Tibial nerve (tissue), 4 donors: ENCODE measurements at regions not wholly inside any gene's neighbourhood (a gene's known extent, or its start where the extent isn't known, plus 50 kb on each side); places are given as distances from the start of the nearest gene placed in this dataset.

Experiments used
- DNase-seq, 2 donors: peaks; one replicate each; pipeline ENCODE4 v3.0.0-alpha.2; 2019; ENCODE audit warnings: low spot score in 2 of 2
- H3K27ac ChIP-seq, 4 donors: fragments of 200-600 bp; sonication (generic) in 3 of 4; one replicate each; pipeline ENCODE4 v1.5.1; 2017 to 2019; ENCODE audit warnings: mild to moderate bottlenecking in 1 of 4
- H3K27me3 ChIP-seq, 2 donors: fragments of 200-600 bp; sonication (generic) in 1 of 2; one replicate each; pipeline versions ENCODE4 v1.5.1 to v1.6.0; 2017 to 2019
- H3K36me3 ChIP-seq, 3 donors: fragments of 200-600 bp; sonication (generic); one replicate each; pipeline ENCODE4 v1.5.1; 2018 to 2019
- H3K4me1 ChIP-seq, 4 donors: fragments of 200-600 bp; sonication (generic) in 3 of 4; one replicate each; pipeline ENCODE4 v1.5.1; 2017 to 2019
- H3K4me3 ChIP-seq, 4 donors: fragments of 200-600 bp; sonication (generic) in 3 of 4; one replicate each; pipeline ENCODE4 v1.5.1; 2017 to 2019; ENCODE audit warnings: mild to moderate bottlenecking in 1 of 4, moderate library complexity in 1 of 4
- H3K9me3 ChIP-seq, 4 donors: fragments of 200-600 bp; sonication (generic) in 3 of 4; one replicate each; pipeline ENCODE4 v1.5.1; 2017 to 2019
- CTCF ChIP-seq, 5 experiments: fragments of 200-600 bp in 3 of 5; fragments of 450-650 bp in 2 of 5; sonication (generic) in 3 of 5; IDR thresholded peaks; one replicate each; pipeline ENCODE4 v1.5.1; 2016 to 2019; ENCODE audit warnings: antibody characterized with exemption in 5 of 5, mild to moderate bottlenecking in 3 of 5, moderate library complexity in 2 of 5
- EP300 ChIP-seq, 2 donors: sonication (generic); formaldehyde crosslinking; IDR thresholded peaks; one replicate each; pipeline ENCODE4 v1.6.1; 2017; ENCODE audit warnings: antibody characterized with exemption in 2 of 2, mild to moderate bottlenecking in 1 of 2
- POLR2A ChIP-seq, 2 donors: fragments of 450-650 bp; IDR thresholded peaks; one replicate each; pipeline ENCODE4 v1.6.1; 2017; ENCODE audit warnings: antibody characterized with exemption in 2 of 2, mild to moderate bottlenecking in 2 of 2, moderate library complexity in 2 of 2
- WGBS, 2 donors: methylation state at CpG; one replicate each; pipeline ENCODE4 v1.1.5; 2018; 5-methylcytosine and 5-hydroxymethylcytosine counted together

GRCh38 chr15:62932436-62932835 is 110.1 kb upstream of the TPM1 start:
- H3K36me3 ChIP-seq: no peaks in the 10 kb centered on the region
- H3K4me3 ChIP-seq: no peak overlapping the region
- H3K27me3 ChIP-seq: no peaks in the 10 kb centered on the region
- WGBS, 2 donors: 38 to 85% methylated on average over 1 of the region's 1 CpG
- peaks cover 0 to 6% (median 0%) of the 10 kb centered on the region in 4 donors for H3K4me1 ChIP-seq
- TF ChIP-seq EP300 (IDR thresholded peaks at IDR 0.05) (no peak), POLR2A (IDR thresholded peaks at IDR 0.05) (no peak), CTCF (IDR thresholded peaks at IDR 0.05) (no peak)
- no peaks in the 10 kb centered on the region for H3K9me3 ChIP-seq
- no peak overlapping the region for H3K27ac ChIP-seq
- no peak for DNase-seq

- Histone ChIP-seq H3K9me3 (no peaks in the 10 kb centered on the region), H3K27ac (no peak overlapping the region), H3K4me1 (peaks cover 0 to 6% (median 0%) of the 10 kb centered on the region in 4 donors), H3K36me3 (no peaks in the 10 kb centered on the region), H3K27me3 (no peaks in the 10 kb centered on the region), H3K4me3 (no peak overlapping the region)
- no peak for DNase-seq
- WGBS, 2 donors: 56% methylated on average over 2 of the region's 2 CpGs
- TF ChIP-seq POLR2A (IDR thresholded peaks at IDR 0.05) (no peak), EP300 (IDR thresholded peaks at IDR 0.05) (no peak), CTCF (IDR thresholded peaks at IDR 0.05) (no peak)
These were observed 109.2 kb upstream of the TPM1 start for GRCh38 chr15:62933386-62933785.

DNA sequence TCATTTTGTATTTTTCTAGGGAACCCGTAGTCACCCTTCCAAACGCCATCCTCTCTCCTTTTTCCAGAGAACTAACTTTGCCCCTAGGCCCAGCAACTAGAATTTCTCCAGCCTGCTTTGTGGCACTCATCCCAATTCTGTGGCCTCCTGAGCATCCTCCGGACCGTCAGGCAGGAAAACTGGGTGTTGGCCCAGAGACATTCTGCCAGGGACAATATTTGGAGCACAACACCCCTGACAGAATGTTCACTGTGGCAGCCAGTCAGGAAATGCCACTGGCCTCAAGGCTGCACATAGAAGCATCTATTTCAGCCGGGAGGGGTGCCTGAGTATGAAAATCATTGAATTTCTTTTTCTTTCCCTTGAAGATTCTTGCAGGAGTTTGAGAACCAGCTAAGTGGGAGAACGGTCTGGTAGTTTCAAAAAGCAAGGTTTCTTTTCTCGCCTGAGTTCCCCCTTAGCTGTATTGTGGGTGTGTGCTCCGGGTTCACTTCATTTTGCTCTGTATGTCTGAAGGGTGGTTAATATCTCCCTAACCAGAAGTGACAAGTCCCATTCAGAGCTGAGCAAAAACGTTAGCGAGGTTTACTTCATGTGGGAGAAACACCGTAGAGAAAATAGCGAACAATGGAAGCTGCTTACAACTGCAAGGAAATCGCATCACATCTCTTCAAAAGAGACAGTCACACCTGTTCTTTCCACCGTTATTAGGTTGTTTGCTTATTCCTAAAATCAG is 108.1 kb upstream of the TPM1 start:
- Histone ChIP-seq H3K9me3 (no peaks in the 10 kb centered on the region), H3K4me1 (peaks cover 0 to 7% (median 0%) of the 10 kb centered on the region in 4 donors), H3K27ac (no peak overlapping the region), H3K27me3 (no peaks in the 10 kb centered on the region), H3K4me3 (no peak overlapping the region), H3K36me3 (no peaks in the 10 kb centered on the region)
- no peak for DNase-seq
- TF ChIP-seq CTCF (IDR thresholded peaks at IDR 0.05) (no peak), POLR2A (IDR thresholded peaks at IDR 0.05) (no peak), EP300 (IDR thresholded peaks at IDR 0.05) (no peak)
- 77 to 82% methylated on average over 14 of the region's 14 CpGs for WGBS, 2 donors

DNA sequence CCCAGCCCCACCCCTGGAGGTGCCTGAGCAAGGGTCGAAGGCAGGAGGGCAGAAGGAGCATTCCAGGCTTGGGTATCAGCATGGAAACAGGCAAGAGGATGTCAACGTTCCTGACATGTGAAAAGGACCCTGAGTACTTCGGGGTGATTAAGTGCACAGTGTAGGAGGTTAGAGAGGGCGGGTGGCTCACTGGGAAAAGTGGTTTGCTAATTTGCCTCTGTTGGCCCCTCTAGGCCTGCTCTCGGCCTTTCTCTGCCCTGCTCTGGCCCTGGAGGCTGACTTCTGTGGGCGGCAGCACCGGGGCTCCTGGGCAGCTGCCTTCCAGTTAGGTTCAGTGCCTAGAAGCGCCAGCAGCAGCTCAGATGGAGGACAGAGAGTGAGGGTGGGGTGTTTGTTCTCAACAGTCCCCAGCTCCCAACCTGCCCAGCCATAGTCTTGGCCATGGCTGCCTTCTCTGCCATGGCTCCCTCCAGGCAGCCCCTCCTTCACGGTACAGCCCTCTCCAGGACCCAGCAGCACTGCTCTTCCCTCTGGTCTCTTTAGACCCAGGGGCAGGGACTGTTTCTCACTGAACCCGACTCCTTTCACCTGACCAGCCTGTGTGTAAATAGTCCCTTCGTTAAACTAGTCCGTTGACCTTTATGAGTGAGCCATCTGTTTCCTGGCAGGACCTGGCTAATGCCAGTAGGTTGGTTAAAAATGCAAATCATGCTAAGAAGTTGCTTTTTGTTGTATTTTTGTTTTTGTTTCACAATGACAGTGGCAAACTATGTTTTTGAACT is 107.1 kb upstream of the TPM1 start:
- no peak for DNase-seq
- Histone ChIP-seq H3K4me1 (peaks cover 0 to 18% (median 6%) of the 10 kb centered on the region in 4 donors), H3K9me3 (no peaks in the 10 kb centered on the region), H3K36me3 (no peaks in the 10 kb centered on the region), H3K27me3 (no peaks in the 10 kb centered on the region), H3K27ac (no peak overlapping the region), H3K4me3 (no peak overlapping the region)
- TF ChIP-seq POLR2A (IDR thresholded peaks at IDR 0.05): no peak
- no peak for TF ChIP-seq EP300 (IDR thresholded peaks at IDR 0.05)
- no peak for TF ChIP-seq CTCF (IDR thresholded peaks at IDR 0.05)
- 60 to 64% methylated on average over 12 of the region's 12 CpGs for WGBS, 2 donors

DNA sequence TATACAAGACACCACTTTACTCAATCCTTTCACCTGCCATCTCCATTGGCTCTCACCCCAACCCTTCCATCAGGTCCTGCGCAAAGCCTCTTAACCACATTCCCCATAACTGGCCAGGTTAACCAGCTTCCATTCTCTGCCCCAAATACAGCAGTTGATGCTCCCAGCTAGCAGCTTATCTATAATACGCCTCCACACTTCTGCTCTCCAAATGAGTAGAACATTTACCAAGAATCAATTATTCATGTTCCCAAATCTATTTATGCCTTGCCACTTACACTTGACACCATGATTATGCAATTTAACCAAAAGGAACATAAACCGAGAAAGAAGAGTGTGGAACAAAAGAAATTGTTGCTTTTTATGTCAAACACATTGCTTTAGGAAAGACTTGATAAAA is 103.7 kb upstream of the TPM1 start:
- WGBS, 2 donors: 85 to 93% methylated on average over 3 of the region's 3 CpGs
- TF ChIP-seq EP300 (IDR thresholded peaks at IDR 0.05) (no peak), POLR2A (IDR thresholded peaks at IDR 0.05) (no peak), CTCF (IDR thresholded peaks at IDR 0.05) (no peak)
- H3K4me1 ChIP-seq: peaks cover 0 to 36% (median 11%) of the 10 kb centered on the region in 4 donors
- no peak overlapping the region for H3K4me3 ChIP-seq
- no peaks in the 10 kb centered on the region for H3K9me3 ChIP-seq
- H3K27ac ChIP-seq: no peak overlapping the region
- no peaks in the 10 kb centered on the region for H3K27me3 ChIP-seq
- H3K36me3 ChIP-seq: no peaks in the 10 kb centered on the region
- no peak for DNase-seq
